Cardiac septum (tissue), 1 donor: ENCODE measurements at regions not wholly inside any gene's neighbourhood (a gene's known extent, or its start where the extent isn't known, plus 50 kb on each side); places are given as distances from the start of the nearest gene placed in this dataset.

Experiments
- DNase-seq: peaks from one replicate; pipeline ENCODE4 v3.0.0-alpha.2; 2020; ENCODE audit warnings: low spot score
- intact Hi-C: fragments of 100-400 bp; cut with DNase I; formaldehyde crosslinking; loops from one replicate; pipeline ENCODE4 v1.14.0; 2022
- donor health status: DM: no; HTN: no; CAD: no.

- intact Hi-C loops: loop anchor here (5.0 to 10.0 kb wide), 3 partner anchors 110 to 1252 kb away; partner anchors contain the start of gene IPO8
- DNase-seq: no peak
Measured at GRCh38 chr12:30806989-30807694, 52.4 kb upstream of the CAPRIN2 start.

GRCh38 chr12:30805959-30806358 lies 51.2 kb upstream of the CAPRIN2 start:
- intact Hi-C loops: loop anchor here (5.0 to 10.0 kb wide), 3 partner anchors 109 to 1251 kb away; partner anchors contain the start of gene IPO8
- DNase-seq: no peak
